Head of caudate nucleus (tissue), 42 donors: ENCODE measurements at regions not wholly inside any gene's neighbourhood (a gene's known extent, or its start where the extent isn't known, plus 50 kb on each side); places are given as distances from the start of the nearest gene placed in this dataset.
"Not testable (repeated sequence)": the region's sequence is repeated elsewhere in the genome, so short reads cannot be mapped to it uniquely, and the experiment has no call there.

Source experiments
- DNase-seq, 42 donors: peaks; one replicate each; pipeline versions ENCODE4 v3.0.0 to v3.0.0-alpha.2; 2020 to 2021; ENCODE audit warnings: mixed read lengths in 7 of 42
- intact Hi-C: fragments of 100-400 bp; cut with DNase I; formaldehyde crosslinking; loops from one replicate; pipeline ENCODE4 v1.15.0; 2022

DNA sequence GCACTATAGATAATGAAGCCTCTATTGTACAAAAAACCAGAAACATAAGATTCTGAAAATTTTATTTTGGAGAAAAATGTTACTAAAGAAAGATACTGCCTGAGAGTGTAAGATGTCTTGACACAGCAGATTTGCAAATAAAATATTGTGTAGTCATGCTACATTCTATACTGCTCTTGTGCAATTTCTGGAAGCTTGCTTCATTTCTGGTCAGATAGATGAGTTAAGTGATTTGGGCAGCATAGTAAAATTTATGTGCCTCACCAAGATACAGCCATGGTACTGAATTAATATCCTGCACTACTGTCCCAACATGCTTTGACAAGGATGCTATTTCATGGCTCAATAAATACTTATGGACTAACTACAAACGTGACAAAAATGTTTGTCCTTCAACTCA lies 55.1 kb upstream of the STARD13 start:
- intact Hi-C loops, result no loop called here
- no peak for DNase-seq

DNA sequence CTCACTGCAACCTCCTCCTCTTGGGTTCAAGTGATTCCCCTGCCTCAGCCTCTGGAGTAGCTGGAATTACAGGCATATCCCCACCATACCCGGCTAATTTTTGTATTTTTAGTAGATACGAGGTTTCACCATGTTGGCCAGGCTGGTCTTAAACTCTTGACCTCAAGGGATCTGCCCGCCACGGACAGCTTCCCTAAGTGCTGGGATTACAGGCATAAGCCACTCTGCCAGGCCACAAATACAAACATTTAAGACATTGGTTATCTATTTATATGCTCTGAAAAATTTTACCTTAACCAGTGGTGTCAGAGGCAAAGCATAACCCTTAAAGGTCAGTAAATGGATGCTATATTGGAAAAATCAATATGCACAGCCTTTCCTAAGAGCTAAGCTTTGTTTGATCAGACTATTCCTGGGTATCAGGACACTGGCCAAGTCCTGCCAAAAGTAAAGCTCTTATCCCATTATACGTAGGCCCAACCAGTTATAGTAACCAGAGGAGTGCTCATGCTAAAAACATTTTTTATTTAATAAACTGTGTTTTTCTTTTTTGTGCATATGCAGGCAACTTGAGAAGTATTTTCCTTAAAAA lies 56.4 kb upstream of the STARD13 start:
- no peak for DNase-seq

DNA sequence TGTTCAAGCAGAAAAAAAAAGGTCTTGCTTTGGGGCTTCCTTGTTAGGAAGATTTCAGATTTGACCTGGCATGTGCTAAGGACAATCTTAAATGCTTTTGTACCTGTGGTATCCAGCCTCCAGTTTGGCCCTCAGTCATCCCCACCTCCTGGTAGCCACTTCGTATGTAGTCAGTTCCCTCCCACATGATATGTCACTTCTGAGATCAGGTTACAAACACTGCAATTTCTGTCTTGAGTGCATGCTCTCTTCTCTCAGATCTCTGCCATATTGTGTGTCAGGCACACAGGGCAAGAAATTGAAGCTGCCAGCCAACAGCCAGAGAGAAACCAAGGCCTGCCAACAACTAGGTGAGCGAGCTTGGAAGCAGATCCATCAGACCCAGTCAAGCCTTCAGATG lies 60.3 kb upstream of the STARD13 start:
- intact Hi-C loops, result no loop called here
- no peak for DNase-seq

More for the DNA sequence above, 56.4 kb upstream of the STARD13 start:
- intact Hi-C loops, result no loop called here

DNA sequence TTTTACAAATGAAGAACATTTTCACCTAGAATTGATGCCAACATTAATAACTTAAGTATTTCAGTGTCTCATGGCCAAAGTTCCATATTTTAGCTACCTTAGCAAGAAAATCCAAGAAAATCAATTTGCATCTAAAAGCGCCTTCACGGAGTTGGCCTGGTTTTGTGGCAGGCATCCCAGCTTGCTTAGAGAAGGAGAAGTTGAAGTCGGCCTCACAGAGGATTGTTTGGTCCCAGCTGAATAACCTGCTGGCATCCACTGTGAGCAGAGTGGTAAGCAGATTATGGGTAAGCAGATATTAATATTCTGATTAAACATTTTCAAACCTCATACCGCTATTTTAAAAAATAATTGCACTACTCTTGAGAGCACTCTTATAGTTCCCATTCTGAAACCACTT lies 62.3 kb upstream of the STARD13 start:
- DNase-seq, result peak in 32 of 42 donors; percentile 13 to 77 (median 43)
- intact Hi-C loops, result no loop called here

DNA sequence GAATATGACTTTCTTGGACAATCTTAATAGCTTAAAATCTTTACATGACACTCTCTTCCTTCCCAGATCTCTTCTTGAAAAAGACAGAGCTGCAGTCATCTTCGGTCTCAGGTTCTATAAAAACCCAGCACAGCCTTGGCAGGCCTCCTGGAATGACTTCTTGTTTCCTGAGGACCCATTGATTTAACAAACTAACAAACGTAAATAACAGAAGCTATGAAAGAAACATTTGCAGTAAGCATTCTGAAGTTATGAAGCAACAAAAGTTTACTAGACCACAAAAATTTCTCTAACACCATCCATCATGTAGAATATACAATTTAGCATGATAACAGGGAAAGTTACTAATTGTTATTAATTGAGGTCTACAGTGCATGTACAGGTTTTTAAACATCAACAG lies 62.8 kb upstream of the STARD13 start:
- intact Hi-C loops, result no loop called here

DNA sequence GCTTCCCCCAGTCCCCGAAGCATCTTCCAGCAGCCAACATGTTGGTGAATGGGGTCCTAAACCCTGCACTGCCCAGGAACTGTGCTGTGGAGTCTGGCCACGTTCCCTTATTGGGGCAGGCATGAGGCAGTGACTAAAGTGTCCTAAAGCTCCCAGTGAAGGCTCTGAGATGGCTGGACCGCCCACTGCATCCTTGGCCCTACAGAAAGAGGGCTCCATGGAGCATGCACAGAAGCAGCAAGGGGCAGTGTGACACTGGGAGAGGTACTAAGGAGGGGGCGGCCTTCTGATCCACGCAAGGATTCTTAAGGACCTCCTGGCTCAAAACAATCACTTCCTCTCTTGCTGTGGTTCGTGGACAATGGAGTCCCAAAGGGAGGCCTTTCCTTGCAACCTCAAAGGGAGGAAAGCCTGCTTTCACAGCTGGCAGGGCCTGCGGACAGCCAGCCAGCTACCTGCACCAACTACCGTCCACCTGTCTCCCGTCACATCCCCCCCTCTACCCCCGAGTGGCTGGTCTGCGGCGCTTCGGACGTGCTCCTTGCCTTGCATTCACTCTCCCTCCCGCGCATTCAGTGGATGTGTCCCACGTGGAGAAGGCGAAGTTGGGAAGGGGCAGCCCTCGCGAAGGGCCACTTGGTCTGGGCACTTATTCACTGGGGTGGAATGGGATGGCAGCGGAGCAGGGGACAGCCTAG lies 63.9 kb upstream of the STARD13 start:
- intact Hi-C loops, result no loop called here
- peak in 10 of 42 donors; percentile 8 to 43 (median 20) for DNase-seq

More for the DNA sequence above, 62.8 kb upstream of the STARD13 start:
- no peak for DNase-seq

DNA sequence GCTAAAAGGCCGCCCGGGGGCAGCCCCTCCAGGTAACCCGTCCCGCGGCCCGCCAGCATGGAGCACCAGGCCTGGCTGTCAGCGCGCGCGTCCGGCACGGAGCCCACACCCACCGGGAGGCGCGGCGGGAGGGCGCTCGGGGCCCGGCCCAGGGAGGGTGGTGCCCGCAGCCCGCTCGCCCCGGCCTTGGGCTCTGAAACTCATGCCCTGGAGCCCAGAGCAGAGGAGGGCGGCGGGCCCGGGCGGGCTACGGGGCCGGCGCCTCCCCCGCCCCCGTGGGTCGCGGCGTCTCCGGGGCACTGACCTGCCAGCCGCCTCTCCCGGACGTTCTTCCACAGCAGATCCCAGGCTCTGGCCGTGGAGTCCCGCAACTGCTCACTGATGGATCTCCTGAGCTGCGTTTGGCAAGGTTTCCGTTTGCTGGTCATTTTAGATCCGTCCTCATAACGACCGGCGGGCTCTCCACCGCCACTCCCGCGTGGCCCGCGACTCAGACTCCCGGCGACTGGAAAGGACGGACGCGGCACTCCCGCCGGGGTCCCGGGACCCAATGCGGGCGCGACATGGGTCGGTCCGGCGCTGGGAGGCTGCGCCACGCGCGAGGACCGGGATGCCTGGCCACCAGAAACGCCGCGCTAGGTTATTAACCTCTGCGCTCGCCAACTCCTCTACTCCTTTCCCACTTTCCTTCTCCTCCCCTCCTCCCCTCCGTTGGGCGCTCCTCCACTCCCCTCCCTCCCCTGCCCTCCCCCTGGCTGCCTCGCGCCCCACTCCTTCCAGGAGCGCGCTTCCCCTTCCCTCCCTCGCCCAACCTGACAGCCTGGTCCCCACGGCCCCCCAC lies 64.7 kb upstream of the STARD13 start:
- DNase-seq, result peak in 33 of 42 donors; percentile 10 to 60 (median 30)
- intact Hi-C loops, result no loop called here

DNA sequence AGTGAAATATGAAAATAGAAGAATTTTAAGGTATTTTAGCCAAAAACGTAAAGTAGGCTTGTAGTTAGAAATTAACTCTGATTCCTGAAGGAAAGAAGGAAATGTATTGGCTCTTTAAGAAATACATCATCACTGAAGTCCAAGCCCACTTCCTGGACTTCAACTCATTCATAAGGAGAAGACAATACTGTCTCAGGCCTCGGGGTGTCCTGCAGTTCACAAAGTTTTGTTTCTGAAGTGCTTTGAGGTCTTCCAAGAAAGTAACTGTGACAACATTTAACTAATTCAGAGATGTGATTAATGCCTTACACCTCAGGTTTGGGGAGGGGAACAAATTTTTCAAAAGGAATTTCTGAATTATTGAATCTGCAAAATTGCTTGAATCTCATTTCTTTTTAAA lies 65.8 kb upstream of the STARD13 start:
- intact Hi-C loops, result no loop called here
- no peak for DNase-seq

DNA sequence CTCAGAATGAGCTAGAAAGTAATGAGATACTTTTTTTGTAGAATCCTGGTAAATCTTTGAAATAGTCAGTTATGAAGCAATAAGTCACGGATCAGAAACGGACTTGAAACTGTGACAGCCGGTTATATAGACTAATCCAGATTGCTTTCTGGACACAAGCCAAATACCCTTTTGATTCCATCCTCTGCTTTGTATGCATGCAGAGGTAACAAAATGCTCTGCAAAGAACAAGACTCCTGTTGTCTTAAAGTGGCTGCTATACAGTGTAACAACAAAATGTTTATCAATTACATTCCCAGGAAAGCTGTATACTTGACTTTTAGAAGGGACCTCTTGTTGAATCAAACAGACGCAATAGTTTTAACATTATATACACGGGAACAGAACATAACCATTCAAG lies 66.5 kb upstream of the STARD13 start:
- intact Hi-C loops, result no loop called here
- no peak for DNase-seq

DNA sequence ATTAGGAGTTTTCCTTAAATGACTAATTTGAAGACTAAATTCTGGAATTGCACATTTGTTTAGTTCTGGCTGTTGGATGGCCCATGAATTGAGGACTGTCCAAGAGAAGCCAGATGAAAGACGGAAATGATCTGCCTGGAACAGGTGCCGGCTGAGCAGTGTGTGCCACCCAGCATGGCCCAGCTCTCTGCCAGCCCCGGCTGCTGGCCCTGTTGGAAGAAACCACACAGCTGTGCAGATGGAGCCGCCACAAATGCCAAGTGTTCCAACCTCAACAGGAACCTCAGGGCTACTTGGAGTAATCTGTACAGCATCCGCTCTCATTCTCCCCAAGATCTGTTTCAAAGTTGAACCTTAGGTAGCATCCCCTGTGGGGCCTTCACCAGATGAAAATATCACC lies 67.0 kb upstream of the STARD13 start:
- intact Hi-C loops, result no loop called here
- DNase-seq, result peak in 29 of 42 donors; percentile 15 to 64 (median 36)

DNA sequence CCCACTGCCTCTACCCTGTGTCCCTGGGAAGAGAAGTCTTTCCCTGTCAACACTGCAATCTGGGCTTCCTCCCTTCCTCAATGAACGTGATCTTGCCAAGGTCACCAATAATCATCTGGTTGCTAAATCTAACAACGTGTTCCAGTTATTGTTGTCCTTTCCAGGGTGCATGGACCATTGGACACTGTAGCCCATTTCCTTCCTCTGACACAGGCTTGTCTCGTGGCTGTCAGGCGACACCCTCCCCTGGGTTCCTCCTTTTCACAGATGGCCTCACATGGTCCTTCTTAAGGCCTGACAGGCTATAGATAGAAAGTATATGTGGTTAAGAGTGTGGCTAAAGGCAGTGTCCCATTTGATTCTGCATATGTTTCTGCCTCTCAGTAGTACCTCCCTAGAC lies 67.7 kb upstream of the STARD13 start:
- intact Hi-C loops, result no loop called here
- peak in 32 of 42 donors; percentile 13 to 71 (median 46) for DNase-seq

DNA sequence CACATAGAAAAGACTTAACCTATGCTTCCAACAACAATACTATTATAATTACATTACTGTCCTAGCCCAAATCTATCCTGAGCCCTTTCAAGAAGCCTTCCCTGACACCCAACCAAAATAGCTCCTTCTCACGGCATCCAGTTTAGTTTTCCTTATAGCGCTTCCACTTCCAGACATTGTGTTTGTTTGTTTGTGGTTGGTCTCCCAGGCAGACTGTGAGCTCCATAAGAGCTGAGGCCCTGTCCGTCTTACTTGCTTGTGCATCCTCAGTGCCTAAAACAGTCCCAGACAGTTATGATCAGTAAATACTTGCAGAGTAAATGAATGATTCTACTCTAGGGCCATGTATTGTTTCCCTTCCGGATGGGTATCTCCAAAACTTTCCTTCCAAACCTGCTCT lies 68.1 kb upstream of the STARD13 start:
- intact Hi-C loops, result no loop called here
- DNase-seq, result no peak

DNA sequence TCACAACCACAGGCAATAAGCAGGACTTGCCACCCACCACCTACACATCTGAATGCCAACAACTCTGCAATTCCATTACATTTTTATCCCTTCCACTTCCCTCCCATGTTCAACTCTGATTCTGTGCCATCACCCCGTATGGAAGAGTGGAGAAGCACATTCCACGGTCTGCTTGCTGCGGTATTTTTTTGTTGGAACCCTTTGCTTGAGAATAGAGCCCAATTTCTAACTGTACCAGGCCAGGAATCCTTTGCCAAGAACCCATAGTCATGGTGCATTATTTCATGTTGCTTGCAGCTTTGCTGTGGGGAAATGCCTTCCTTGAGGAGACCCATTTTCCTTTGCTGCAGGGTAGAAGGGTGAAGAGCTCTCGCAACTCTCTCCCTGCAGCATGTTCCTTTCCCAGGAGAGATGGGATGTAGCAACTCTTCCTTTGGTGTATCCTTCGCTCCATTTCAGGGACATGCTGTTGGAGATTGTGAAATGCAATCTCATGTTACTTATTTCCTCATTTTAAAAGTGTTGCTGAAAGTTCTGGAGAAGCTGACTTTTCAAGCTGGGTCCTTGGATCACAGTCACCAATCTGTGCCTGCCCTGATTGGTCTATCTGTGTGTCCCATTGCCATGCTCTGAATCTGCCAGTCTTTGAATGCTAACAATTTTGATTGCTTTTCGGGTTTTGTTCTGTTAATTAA lies 69.8 kb upstream of the STARD13 start:
- no peak for DNase-seq
- intact Hi-C loops, result no loop called here

DNA sequence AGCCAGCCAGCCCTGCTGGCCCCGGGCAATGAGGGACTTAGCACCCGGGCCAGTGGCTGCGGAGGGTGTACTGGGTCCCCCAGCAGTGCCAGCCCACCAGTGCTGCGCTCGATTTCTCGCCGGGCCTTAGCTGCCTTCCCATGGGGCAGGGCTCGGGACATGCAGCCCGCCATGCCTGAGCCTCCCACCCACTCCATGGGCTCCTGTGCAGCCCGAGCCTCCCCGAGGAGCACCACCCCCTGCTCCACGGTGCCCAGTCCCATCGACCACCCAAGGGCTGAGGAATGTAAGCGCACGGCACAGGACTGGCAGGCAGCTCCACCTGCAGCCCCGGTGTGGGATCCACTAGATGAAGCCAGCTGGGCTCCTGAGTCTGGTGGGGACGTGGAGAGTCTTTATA lies 72.5 kb upstream of the STARD13 start:
- DNase-seq, intact Hi-C loops: not testable (repeated sequence)

DNA sequence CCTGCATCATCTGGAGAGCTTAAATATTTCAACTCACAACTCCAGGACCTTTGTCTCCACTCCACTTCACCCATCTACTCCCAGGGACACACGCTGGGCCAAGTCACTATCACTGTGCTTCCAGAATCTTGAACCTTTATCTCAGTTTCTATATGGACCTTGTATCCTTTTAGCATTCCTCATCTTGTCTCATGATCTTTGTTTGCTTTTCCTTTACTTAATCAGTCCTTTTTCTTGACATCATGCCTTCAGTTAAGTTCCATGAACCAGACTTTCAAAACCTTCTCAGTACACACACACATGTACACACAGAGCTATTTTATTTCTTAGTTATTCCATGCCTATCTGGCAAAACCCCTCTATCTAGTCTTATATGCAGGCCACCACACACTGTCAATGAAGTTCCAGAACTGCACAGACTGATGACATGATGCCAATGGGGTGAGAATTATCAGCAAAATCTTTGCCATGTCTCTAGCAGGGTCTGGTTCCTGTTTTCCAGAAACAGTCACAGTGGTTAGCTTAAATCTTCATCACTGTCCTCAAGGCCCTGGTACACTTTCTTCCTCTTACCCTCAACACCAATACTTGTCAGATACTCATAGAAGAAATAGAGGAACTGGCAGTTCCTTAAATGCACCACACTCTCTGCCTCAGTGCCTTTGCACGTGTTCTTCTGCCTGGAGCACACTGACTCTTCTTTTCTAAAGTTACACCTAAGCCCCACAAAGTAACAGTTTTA lies 77.6 kb upstream of the STARD13 start:
- intact Hi-C loops, result no loop called here

DNA sequence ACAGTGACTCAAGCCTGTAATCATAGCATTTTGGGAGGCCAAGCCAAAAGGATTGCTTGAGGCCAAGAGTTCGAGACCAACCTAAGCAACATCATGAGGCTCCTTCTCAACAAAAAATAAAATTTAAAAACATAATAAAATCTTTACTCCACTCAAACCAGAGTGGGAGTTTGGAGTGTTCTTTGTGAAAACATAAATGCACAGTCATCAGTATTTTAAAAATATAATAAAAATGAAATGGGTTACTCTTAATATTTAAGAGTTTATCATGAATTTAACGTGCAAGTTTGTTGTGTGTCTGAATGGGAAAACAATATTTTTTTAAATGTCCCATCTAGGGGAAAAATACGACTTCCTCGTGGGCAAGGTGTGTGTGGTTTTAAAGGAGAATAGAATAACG lies 78.6 kb upstream of the STARD13 start:
- DNase-seq, result no peak
- intact Hi-C loops, result no loop called here

More for the DNA sequence above, 77.6 kb upstream of the STARD13 start:
- peak in 1 of 42 donors; percentile 20 for DNase-seq

DNA sequence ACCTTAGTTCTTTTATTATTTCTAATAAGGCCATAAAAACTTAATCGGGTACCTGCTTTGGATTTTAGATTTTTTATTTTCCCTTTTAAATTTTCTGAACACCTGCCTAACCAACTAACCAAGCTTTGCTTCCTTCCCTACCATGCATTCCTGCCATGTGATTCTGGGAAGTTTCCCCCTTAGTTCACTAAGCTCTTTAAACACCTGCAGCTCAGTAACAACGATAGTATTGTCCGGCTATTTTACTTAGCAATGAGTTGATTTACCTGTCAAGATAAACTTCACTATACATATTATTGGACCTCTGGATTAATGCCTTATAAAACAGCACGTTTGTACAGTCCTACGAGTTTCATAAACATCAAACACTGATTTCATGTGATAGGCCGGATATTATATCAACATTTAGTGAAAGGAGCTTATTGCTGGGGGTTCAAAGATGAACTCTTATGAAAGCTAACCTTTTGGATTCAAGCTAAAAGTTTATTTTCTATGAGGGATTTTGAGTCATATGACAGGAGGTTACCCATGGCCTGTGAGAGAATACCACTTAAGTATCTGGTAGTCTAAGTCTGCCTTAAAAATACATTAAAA lies 81.0 kb upstream of the STARD13 start:
- intact Hi-C loops, result no loop called here
- no peak for DNase-seq

DNA sequence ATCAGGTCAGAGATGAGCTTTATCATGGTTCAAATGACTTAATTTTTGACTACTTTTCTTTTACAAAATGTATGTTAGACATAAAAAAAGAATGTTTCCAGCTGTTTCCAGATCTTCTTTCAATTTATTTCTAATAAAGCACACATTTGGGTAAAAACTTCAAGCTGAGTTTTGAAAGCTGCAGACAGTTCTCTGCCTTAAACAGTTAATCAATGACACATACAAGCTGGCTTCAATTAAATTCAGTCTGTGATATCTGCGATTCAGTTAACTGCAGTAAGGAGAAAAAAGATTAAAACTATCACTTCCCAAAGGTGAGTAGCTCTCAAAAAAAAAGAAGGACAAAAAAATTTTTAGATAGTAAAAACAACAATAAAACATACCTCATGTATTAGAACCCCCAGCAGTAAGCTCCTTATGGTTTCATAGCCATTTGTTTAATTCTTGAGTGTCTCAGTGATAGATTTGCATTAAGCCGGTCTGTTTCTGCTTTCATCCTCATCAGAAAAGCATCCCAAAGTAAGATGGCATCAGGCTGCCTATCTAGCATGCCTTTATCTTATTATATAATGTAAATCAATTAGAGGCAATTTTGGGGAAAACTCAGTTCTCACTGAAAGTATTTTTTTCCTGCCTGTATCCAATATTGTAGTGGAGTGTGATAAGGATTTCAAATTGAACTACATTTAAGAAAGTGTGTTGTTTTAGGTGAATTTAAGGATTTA lies 81.8 kb upstream of the STARD13 start:
- intact Hi-C loops, result no loop called here
- DNase-seq, result no peak
